Thyroid gland (tissue), 4 donors: ENCODE measurements at regions not wholly inside any gene's neighbourhood (a gene's known extent, or its start where the extent isn't known, plus 50 kb on each side); places are given as distances from the start of the nearest gene placed in this dataset.

Source experiments
- CTCF ChIP-seq, 6 experiments: fragments of 200-600 bp in 3 of 6; fragments of 450-650 bp in 3 of 6; sonication (generic) in 3 of 6; IDR thresholded peaks; one replicate each; pipeline ENCODE4 v1.5.1; 2016 to 2019; ENCODE audit warnings: antibody characterized with exemption in 6 of 6, mild to moderate bottlenecking in 2 of 6, inconsistent platforms in 1 of 6, moderate library complexity in 1 of 6
- POLR2A ChIP-seq, 2 donors: fragments of 450-650 bp; IDR thresholded peaks; one replicate each; pipeline ENCODE4 v1.6.1; 2017; ENCODE audit warnings: antibody characterized with exemption in 2 of 2, mild to moderate bottlenecking in 2 of 2, moderate library complexity in 1 of 2

DNA sequence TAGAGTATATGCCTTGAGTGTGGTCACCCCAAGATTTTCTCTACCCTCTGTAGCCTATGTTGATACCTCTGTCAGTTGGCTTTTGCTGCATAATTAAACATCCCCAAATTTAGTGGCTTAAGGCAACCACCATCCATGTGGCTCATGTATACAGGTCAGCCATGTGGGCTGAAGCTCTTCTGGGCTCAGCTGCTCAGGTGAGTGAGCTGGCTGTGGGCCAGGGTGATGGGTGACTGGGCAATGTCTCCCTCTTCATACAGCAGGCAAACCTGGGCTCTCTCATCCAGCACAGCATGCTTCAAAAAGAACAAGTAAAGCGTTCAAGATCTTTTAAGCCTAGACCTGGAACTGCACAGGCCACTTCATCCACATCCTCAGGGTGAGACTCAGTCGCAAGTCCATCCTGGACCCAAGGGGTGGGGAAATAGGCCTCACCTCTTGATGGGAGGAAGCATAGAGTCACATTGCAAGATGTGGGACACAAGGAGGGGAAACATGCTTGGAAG is 188.2 kb upstream of the TAS2R1 start:
- TF ChIP-seq CTCF (IDR thresholded peaks at IDR 0.05) (no peak), POLR2A (IDR thresholded peaks at IDR 0.05) (no peak)
